Fibroblast of villous mesenchyme (primary cell): ENCODE measurements at regions not wholly inside any gene's neighbourhood (a gene's known extent, or its start where the extent isn't known, plus 50 kb on each side); places are given as distances from the start of the nearest gene placed in this dataset.

Source experiments
- DNase-seq: peaks from one replicate; pipeline ENCODE4 v3.0.0-alpha.2; 2010; ENCODE audit warnings: low read depth
- H3K4me3 ChIP-seq: 2 replicates; pipeline ENCODE4 v1.5.1; 2011; ENCODE audit warnings: low read depth, mild to moderate bottlenecking, low read length
- CTCF ChIP-seq: IDR thresholded peaks from 2 replicates; pipeline ENCODE4 v1.5.1; 2012; ENCODE audit warnings: low read depth, mild to moderate bottlenecking, low read length; ENCODE audit not compliant: insufficient read depth

DNA sequence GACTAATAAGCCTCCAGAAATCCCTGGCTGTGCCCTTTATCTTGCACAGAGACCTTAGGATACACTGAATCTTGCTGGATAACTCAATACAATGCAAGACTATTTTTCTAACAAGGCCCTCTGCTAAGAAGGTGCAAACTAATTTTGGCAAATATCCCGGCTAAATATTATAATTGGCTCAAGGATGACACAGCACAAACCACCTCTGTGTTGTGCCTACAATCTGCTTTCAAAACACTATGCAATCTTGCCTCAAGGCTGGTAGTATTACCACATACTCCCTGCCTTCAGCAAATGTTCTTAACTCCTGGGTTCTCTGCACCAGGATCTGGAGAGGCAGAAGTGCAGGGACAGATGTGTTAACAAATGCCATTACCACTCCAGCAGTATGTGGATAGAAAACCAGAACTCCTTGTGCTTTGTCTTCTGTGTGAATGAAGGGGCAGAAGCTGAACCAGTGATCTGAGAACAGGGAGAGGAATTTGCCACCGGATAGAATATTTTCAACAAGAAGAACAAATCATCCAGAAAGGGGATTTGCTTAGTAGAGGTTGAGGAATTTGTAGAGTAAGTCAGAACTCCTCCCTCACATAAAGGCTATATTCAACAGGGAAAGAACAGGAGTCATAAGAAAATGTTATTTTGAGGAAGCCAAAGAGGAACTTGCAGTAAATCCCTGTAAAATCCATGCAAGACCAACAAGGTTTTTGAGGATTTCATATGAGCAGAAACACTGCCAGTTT lies 74.1 kb upstream of the SLC4A11 start:
- DNase-seq: peak; percentile 88
- no peak overlapping the region for H3K4me3 ChIP-seq
- no peak for TF ChIP-seq CTCF

- DNase-seq: no peak
- TF ChIP-seq CTCF: no peak
- no peak overlapping the region for H3K4me3 ChIP-seq
These were observed 72.6 kb upstream of the SLC4A11 start for GRCh38 chr20:3311623-3312022.

DNA sequence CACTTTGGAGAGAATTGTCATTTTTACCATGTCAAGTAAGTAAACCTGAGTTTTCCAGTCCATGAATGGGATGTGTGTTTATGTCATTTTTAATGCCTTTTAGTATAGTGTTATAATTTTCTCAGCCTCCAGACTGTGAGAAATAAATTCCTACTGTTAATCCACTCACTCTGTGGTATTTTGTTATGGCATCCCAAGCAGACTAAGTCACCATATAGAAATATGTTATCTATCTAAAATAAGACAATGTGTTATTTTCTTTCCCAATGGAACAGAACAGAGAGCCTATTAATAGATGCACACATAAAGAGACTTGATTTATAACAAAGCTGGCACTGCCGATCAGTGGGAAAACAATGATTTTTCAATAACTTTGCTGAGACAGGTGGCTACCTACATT lies 70.2 kb upstream of the SLC4A11 start:
- no peak for TF ChIP-seq CTCF
- no peak overlapping the region for H3K4me3 ChIP-seq
- DNase-seq: no peak

DNA sequence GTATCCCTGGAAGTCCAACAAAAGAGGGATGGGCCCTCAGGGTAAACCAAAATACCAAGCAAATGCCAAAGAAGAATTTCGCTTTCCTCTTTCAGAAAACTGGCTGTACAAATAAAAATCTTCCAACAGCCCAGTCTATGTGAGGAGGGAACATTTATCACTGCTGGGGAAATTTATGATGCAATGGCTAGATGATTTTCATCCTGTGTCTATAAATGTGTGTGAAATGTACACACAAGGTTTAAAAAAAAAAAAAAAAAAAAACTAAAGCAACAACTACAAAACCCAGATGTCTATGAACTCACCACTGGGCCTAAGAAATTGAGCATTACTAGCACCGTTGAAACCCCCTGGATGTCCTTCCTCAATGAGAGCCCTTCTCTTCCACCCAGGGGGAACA lies 68.7 kb upstream of the SLC4A11 start:
- no peak for TF ChIP-seq CTCF
- H3K4me3 ChIP-seq: no peak overlapping the region
- DNase-seq: peak; percentile 44

DNA sequence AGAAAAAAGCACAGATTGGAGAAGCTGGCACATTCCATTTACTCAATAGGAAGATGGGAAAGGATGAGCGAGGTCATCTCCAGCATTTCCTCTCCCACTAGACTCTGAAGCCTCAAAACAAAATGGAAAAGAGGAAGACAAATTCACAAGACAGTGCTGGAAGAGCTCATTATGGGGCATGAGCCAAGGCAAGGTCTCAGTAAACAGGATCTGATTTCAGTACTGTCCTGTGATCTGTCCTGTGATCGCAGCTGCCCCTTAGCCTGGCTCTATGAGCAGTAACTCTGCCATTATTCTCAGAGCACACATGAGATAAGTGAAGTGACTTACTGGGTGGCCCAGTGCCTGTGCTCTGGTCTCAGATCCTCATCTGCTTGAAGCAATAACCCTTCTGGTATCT lies 68.1 kb upstream of the SLC4A11 start:
- TF ChIP-seq CTCF: no peak
- no peak overlapping the region for H3K4me3 ChIP-seq
- DNase-seq: no peak

GRCh38 chr20:3306068-3306467 lies 67.1 kb upstream of the SLC4A11 start:
- no peak for TF ChIP-seq CTCF
- H3K4me3 ChIP-seq: no peak overlapping the region
- DNase-seq: no peak

DNA sequence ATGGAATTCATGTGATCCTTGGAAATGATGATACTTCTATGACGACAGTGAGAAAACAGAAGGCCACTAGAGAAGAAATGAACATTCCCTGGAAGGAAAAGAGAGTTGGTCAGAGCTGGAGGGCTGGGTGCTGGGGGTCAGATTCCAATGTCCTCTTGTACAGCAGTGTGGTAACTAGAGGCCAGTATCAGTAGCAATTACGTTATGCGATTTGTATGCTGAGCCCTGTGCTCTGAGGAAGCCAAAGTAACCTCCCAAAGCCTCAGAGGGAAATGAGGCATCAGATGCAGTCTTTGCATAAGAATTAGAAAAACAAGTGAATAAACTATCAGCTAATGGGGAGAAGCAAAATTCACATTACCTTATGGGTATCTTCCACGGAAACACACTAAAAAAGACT lies 65.5 kb upstream of the SLC4A11 start:
- no peak for DNase-seq
- H3K4me3 ChIP-seq: no peak overlapping the region
- TF ChIP-seq CTCF: no peak
